Spleen (tissue), 11 donors: ENCODE measurements at regions not wholly inside any gene's neighbourhood (a gene's known extent, or its start where the extent isn't known, plus 50 kb on each side); places are given as distances from the start of the nearest gene placed in this dataset.

Experiments used
- DNase-seq: peaks from one replicate; pipeline ENCODE4 v3.0.0-alpha.2; 2020
- H3K27ac ChIP-seq, 8 donors: fragments of 200-600 bp; sonication (generic) in 7 of 8; 1 replicate in 4 of 8; 2 replicates in 4 of 8; pipeline versions ENCODE4 v1.5.0 to v1.8.0; 2016 to 2021; ENCODE audit warnings: inconsistent platforms in 4 of 8, mild to moderate bottlenecking in 4 of 8, moderate library complexity in 1 of 8
- H3K27me3 ChIP-seq, 7 donors: fragments of 200-600 bp; sonication (generic) in 6 of 7; replicated peaks in 1 of 7; 1 replicate in 4 of 7; 2 replicates in 3 of 7; pipeline versions ENCODE4 v1.5.0 to v1.8.0; 2016 to 2021; ENCODE audit warnings: inconsistent platforms in 3 of 7, mild to moderate bottlenecking in 1 of 7
- H3K36me3 ChIP-seq, 6 donors: fragments of 200-600 bp; sonication (generic) in 5 of 6; 1 replicate in 4 of 6; 2 replicates in 2 of 6; pipeline versions ENCODE4 v1.5.0 to v1.8.0; 2016 to 2021; ENCODE audit warnings: inconsistent platforms in 2 of 6
- H3K4me1 ChIP-seq, 6 donors: fragments of 200-600 bp; sonication (generic) in 5 of 6; 1 replicate in 3 of 6; 2 replicates in 3 of 6; pipeline versions ENCODE4 v1.5.0 to v1.8.0; 2016 to 2021; ENCODE audit warnings: inconsistent platforms in 3 of 6
- H3K4me3 ChIP-seq, 8 donors: fragments of 200-600 bp; sonication (generic) in 7 of 8; 1 replicate in 4 of 8; 2 replicates in 4 of 8; pipeline versions ENCODE4 v1.5.0 to v1.8.0; 2016 to 2021; ENCODE audit warnings: inconsistent platforms in 4 of 8, mild to moderate bottlenecking in 4 of 8, moderate library complexity in 2 of 8
- H3K9me3 ChIP-seq, 8 donors: fragments of 200-600 bp; sonication (generic) in 7 of 8; 1 replicate in 4 of 8; 2 replicates in 4 of 8; pipeline versions ENCODE4 v1.5.0 to v1.8.0; 2016 to 2021; ENCODE audit warnings: inconsistent platforms in 4 of 8
- POLR2A ChIP-seq, 3 donors: fragments of 450-650 bp; IDR thresholded peaks; one replicate each; pipeline ENCODE4 v1.5.1; 2017; ENCODE audit warnings: antibody characterized with exemption in 3 of 3, mild to moderate bottlenecking in 1 of 3
- POLR2AphosphoS5 ChIP-seq, 3 donors: sonication (generic); formaldehyde crosslinking; IDR thresholded peaks; one replicate each; pipeline ENCODE4 v1.5.1; 2017; ENCODE audit warnings: antibody characterized with exemption in 3 of 3
- WGBS, 5 donors: extraction: QIAGEN DNeasy Blood & Tissue Kit in 3 of 5; methylation state at CpG; one replicate each; pipeline versions ENCODE4 v1.1.5 to v1.1.7; 2013 to 2018; 5-methylcytosine and 5-hydroxymethylcytosine counted together
- intact Hi-C: fragments of 100-400 bp; cut with DNase I; formaldehyde crosslinking; loops from one replicate; pipeline ENCODE4 v1.15.0; 2023; ENCODE audit warnings: low total_unique reads
- TF ChIP-seq, protein P1 (sequence below), 11 experiments: fragments of 200-600 bp in 7 of 11; fragments of 450-650 bp in 4 of 11; sonication (generic) in 4 of 11; IDR thresholded peaks in 8 of 11; conservative IDR thresholded peaks in 3 of 11; 1 replicate in 7 of 11; 2 replicates in 4 of 11; pipeline versions ENCODE4 v1.4.0 to v1.8.0; 2016 to 2021; ENCODE audit warnings: antibody characterized with exemption in 11 of 11, inconsistent platforms in 4 of 11, mild to moderate bottlenecking in 1 of 11
- donor health status: healthy with polysubstance abuse.
- donor health status: DM: no; HTN: no; CAD: no; lungs with moderate emphysema.
- donor health status: DM: no; HTN: no; CAD: no.
- donor health status: Bipolar disorder and iron deficiency.
- donor health status: healthy.
- donor health status: DM: no; HTN: no; CAD: no.
- donor health status: DM: yes; HTN: yes; CAD: no.

DNA sequence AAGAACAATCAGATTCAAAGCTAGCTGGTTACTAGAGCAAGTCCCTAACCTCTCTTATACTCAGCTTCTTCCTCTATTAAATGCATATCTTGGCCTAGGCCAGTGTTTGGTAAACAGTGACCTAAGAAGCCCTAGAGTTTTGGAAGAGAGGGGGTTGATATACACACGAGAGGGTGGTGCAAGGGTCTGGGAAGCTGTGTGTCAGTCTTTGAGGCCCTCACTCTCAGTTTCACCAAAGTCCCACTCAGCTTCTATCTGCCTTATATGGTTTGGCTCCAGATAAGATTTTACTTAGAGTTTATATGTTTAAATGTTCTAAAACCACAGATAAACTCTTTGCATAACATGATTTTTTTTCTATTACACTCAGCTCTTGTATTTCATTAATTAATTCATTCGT, 526.1 kb upstream of the BTBD3 start:
- intact Hi-C loops = no loop called here
- H3K27ac ChIP-seq = no peak overlapping the region
- 60 to 76% (median 72%) methylated on average over 2 of the region's 2 CpGs for WGBS, 5 donors

DNA sequence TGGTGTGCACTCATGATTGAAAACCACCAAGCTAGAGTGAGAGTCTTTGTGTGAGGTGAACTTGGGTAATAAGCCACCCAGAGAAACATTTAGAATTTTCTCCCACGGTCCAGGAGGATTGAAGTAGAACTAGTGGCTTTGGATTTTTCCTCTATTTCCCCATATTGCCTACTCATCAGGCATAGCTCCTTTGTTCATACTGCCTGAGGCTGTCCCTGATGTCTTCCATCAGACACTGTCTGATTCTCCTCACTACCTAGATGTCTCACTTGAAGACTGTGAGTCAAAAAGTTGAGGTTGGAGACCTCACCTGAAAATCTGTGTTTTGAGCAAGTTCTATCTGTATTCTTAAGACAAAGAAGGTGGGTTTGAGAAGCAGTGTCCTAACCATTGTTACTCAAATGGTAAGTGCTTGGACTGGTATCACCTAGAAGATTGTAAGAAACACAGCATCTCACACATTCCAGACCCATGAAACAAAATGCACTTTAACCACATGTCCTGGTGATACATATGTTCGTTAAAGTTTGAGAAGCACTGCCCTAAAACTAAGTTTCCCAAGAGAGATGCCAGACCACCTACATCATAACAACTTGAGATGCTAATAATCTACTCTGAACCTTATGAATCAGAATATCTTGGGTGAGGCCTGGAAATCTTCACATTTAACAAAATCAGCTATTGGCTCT, 523.4 kb upstream of the BTBD3 start:
- intact Hi-C loops = no loop called here
- Histone ChIP-seq H3K27me3 (no peaks in the 10 kb centered on the region), H3K4me1 (no peaks in the 10 kb centered on the region), H3K4me3 (no peak overlapping the region), H3K36me3 (no peaks in the 10 kb centered on the region), H3K27ac (no peak overlapping the region), H3K9me3 (no peaks in the 10 kb centered on the region)
- TF ChIP-seq POLR2AphosphoS5 (IDR thresholded peaks at IDR 0.05) = no peak
- TF ChIP-seq POLR2A (IDR thresholded peaks at IDR 0.05) = no peak
- TF ChIP-seq, protein P1, sequence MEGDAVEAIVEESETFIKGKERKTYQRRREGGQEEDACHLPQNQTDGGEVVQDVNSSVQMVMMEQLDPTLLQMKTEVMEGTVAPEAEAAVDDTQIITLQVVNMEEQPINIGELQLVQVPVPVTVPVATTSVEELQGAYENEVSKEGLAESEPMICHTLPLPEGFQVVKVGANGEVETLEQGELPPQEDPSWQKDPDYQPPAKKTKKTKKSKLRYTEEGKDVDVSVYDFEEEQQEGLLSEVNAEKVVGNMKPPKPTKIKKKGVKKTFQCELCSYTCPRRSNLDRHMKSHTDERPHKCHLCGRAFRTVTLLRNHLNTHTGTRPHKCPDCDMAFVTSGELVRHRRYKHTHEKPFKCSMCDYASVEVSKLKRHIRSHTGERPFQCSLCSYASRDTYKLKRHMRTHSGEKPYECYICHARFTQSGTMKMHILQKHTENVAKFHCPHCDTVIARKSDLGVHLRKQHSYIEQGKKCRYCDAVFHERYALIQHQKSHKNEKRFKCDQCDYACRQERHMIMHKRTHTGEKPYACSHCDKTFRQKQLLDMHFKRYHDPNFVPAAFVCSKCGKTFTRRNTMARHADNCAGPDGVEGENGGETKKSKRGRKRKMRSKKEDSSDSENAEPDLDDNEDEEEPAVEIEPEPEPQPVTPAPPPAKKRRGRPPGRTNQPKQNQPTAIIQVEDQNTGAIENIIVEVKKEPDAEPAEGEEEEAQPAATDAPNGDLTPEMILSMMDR (IDR thresholded peaks at IDR 0.05 in 8 of 11, conservative IDR thresholded peaks at IDR 0.05 in 3 of 11) = no peak
- 80 to 90% (median 81%) methylated on average over 2 of the region's 2 CpGs for WGBS, 5 donors
- DNase-seq = no peak

More for the DNA sequence above, 526.1 kb upstream of the BTBD3 start:
- DNase-seq = no peak
- Histone ChIP-seq H3K4me1 (no peaks in the 10 kb centered on the region), H3K36me3 (no peaks in the 10 kb centered on the region), H3K9me3 (no peaks in the 10 kb centered on the region), H3K27me3 (no peaks in the 10 kb centered on the region), H3K4me3 (no peak overlapping the region)
- TF ChIP-seq, protein P1 (IDR thresholded peaks at IDR 0.05 in 8 of 11, conservative IDR thresholded peaks at IDR 0.05 in 3 of 11) = no peak
- TF ChIP-seq POLR2A (IDR thresholded peaks at IDR 0.05) = no peak
- no peak for TF ChIP-seq POLR2AphosphoS5 (IDR thresholded peaks at IDR 0.05)

DNA sequence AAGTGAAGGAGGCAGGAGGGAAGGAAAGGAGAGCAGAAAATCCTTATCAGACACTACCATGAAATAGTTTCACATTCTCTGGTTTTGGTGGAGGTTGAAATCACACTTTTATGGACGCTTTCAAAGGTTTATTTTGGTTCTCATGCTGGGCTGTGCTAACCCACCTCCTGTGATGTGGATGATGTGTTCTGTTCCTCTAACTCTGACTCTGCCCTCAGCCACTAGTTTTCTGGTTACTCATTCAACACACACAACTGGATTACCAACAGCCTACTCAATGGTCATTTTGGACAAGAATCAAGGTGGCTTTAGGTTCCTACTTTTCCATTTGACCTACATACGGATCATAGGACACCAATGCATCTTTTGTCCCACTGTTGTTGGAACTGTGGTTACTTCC, 522.1 kb upstream of the BTBD3 start:
- 84 to 90% (median 86%) methylated on average over 2 of the region's 2 CpGs for WGBS, 5 donors
- Histone ChIP-seq H3K27ac (no peak overlapping the region), H3K4me3 (no peak overlapping the region), H3K4me1 (no peaks in the 10 kb centered on the region), H3K9me3 (no peaks in the 10 kb centered on the region), H3K27me3 (no peaks in the 10 kb centered on the region), H3K36me3 (no peaks in the 10 kb centered on the region)
- DNase-seq = no peak
- TF ChIP-seq POLR2A (IDR thresholded peaks at IDR 0.05) (no peak), POLR2AphosphoS5 (IDR thresholded peaks at IDR 0.05) (no peak)
- TF ChIP-seq, protein P1 (IDR thresholded peaks at IDR 0.05 in 8 of 11, conservative IDR thresholded peaks at IDR 0.05 in 3 of 11) = no peak
- intact Hi-C loops = no loop called here

DNA sequence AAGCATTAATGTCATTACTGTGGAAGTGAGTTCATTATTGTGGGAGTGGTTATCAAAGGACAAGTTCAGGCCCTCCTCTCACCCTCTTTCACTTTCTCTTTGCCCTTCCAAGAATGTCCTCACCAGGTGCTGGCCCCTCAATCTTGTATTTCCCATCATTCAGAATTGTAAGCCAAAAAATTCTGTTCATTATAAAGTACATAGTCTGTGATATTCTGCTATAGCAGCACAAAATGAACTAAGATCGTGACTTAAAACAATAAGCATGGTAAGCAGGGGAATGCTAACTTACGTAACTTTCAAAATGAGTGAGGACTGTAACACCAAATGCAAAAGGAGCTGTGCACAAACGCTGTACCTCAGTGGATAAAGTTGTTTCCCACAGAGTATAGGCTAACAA, 515.7 kb upstream of the BTBD3 start:
- H3K4me3 ChIP-seq = no peak overlapping the region
- H3K9me3 ChIP-seq = no peaks in the 10 kb centered on the region
- no peaks in the 10 kb centered on the region for H3K27me3 ChIP-seq
- DNase-seq = no peak
- 82 to 95% (median 90%) methylated on average over 3 of the region's 3 CpGs for WGBS, 5 donors
- no peak overlapping the region for H3K27ac ChIP-seq
- H3K4me1 ChIP-seq = no peaks in the 10 kb centered on the region
- H3K36me3 ChIP-seq = no peaks in the 10 kb centered on the region
- intact Hi-C loops = no loop called here
- TF ChIP-seq POLR2AphosphoS5 (IDR thresholded peaks at IDR 0.05) (no peak), POLR2A (IDR thresholded peaks at IDR 0.05) (no peak)
- TF ChIP-seq, protein P1 (IDR thresholded peaks at IDR 0.05 in 8 of 11, conservative IDR thresholded peaks at IDR 0.05 in 3 of 11) = no peak
